Activated CD4-positive, alpha-beta T cell treated with anti-CD3 and anti-CD28 coated beads for 4 hours (primary cell): ENCODE measurements at regions not wholly inside any gene's neighbourhood (a gene's known extent, or its start where the extent isn't known, plus 50 kb on each side); places are given as distances from the start of the nearest gene placed in this dataset.
"Not testable (repeated sequence)": the region's sequence is repeated elsewhere in the genome, so short reads cannot be mapped to it uniquely, and the experiment has no call there.

Experiments
- DNase-seq, 2 donors: peaks; one replicate each; pipeline ENCODE4 v3.0.0-alpha.2; 2020

GRCh38 chr2:129354631-129355030, 624.8 kb upstream of the RAB6C start:
- no peak for DNase-seq

DNA sequence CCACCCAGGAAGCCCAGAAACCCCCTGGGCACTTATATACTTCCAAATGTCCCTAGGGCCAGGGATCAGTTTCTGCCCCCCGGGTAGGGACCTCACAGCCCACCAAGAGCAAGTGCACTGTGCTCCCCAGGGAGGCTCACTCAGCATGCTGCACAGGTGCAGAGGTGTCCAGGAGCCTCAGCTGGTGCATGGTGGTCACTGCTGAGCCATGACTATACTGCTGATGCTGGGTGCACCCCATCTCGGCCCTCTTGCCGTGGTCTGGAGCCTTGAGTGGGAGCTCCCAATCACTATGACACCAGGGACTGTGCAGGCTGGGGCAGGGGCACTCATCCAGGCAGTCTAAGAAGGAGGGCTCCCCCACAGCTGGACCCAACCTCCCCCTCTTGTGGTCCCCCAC, 617.8 kb upstream of the RAB6C start:
- DNase-seq: no peak

GRCh38 chr2:129366263-129366662, 613.2 kb upstream of the RAB6C start:
- no peak for DNase-seq

DNA sequence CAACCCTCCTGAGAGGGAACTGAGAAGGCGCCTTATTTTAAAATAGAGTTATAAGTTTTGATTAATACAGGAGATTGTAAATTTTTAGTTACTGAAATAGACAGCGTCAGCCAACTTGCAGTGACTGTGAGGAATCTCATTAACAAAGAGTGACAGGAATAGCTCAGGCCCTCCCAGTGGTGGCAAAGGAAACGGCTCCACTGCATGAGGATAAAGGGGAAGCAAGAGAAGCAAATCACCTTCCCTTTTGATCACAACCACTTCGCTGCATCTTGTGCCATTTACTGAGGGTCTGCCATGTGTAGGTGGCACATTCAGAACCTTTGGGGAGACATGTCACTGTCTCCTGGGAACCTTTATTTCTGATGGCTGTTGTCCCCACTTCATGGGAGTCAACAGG, 612.4 kb upstream of the RAB6C start:
- DNase-seq: no peak

DNA sequence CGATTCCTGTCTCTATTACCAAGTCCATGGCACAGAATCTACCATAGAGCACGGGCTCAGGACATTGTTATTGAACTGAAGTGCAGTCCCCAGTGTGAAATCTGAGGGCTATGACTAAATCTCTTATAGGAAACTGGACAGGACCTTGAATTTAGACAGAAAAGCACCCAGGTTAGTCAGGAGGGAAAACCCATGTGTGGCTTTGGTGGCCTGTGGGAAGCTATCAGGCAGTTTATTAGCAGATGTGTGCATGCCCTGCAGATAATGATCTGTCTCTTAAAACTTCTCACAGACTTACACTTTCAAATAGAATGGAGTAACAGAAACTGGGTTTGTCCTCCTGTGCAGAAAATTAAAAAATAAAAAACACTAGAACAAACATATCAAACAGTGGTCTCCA, 610.0 kb upstream of the RAB6C start:
- no peak for DNase-seq

- DNase-seq: no peak
These were observed 605.0 kb upstream of the RAB6C start for GRCh38 chr2:129374452-129374851.

GRCh38 chr2:129375632-129376425, 603.6 kb upstream of the RAB6C start:
- no peak for DNase-seq

- no peak for DNase-seq
These were observed 602.9 kb upstream of the RAB6C start for GRCh38 chr2:129376426-129377077.

DNA sequence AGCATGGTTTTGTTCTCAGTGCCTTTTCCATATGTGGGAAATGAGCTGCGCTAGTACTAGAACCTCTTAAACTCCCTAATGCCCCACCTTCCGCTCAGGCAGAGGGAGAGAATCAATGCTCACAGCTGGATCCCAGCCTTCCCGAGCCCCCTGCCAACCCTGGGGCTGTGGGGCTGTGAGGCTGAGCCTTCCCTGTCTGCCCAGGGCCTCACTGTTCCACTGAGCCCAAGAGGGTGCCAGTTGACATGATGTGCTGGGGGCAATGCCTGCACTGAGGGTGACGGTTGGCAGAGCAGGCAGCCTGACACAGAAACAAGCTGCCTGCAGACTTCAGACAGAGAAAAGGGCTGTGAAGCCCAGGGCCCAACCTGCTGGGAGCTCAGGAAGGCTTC, 602.4 kb upstream of the RAB6C start:
- no peak for DNase-seq

DNA sequence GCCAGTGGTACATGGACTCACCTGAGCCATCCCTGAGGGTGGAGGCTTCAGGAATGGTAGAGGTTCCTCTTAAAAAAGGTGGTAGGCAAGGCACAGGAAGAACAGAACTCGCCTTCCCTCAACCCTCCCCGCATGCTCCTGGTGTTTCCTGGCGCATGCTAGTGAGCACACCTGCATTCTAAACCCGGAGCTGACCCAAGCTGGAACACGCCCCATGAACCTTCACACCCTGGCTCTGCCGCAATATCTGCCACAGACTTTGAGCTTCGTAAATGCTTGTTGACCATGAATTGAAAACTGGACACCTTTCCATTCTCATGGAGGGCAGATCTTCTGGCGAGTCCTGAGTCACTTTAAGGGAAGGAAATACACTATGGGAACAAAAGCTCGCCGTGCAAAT, 601.3 kb upstream of the RAB6C start:
- DNase-seq: no peak

- no peak for DNase-seq
These were observed 600.1 kb upstream of the RAB6C start for GRCh38 chr2:129379411-129379810.

GRCh38 chr2:129381789-129382188, 597.7 kb upstream of the RAB6C start:
- DNase-seq: no peak

DNA sequence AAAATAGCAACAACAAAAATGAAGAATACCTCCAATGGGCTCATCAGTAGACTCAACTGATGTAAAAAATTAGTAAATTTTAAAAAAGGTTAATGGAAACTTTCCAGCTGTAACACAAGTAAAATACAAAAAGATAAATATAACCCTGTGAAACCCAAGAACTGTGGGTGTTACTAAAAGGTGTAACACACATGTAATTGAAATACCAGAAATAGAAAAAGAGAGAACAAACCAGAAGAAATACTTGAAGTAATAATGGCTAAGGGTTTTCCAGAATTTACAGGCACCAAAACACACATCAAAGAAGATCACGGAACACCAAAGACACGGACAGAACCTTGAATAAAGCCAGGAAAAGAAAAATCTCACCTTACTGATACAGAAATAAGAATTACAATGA, 590.6 kb upstream of the RAB6C start:
- no peak for DNase-seq

DNA sequence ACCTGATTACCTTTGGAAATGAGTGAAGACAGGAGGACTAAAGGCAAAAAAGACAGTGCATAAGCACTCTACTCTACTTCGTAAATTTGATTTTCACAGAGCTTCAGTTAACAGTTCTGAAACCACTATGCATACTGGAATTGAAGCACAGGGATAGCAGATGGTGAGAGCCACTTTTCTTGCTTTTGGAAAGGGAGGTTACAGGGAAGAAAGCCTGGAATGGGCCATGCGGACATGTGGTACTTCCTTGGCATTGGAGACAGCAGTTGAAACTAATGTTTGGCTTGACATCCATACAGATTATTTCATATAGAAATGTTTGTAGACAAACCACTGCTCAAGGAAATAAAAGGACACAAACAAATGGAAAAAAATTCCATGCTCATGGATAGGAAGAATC, 585.6 kb upstream of the RAB6C start:
- no peak for DNase-seq

DNA sequence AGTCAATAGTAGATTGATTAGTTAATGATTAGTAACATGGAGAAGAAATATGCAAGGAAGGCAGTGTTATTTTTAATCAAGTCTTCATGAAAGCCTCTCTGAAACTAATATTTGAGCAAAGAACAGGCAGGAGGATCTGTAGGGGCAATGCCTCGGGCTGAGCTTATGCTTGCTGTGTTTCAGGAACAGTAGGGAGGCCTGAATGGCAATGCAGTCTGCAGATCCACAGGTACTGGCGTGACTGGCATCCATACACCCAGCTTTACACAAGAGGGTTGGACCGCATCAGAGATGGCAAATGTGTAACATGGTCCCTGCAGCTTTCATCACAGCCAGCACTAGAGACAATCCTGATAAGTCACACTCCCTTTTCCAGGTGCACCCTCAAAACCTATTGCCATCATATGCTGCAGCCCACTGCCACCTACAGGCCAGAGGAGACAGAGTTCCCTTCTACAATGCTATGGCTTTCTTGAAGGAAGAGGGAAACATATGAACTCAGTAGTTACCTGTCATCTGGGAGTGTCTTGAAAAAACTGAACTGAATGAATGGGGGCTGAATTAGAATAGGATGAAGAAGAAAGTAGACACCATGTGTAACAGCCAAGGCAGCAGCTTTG, 582.4 kb upstream of the RAB6C start:
- DNase-seq: no peak

DNA sequence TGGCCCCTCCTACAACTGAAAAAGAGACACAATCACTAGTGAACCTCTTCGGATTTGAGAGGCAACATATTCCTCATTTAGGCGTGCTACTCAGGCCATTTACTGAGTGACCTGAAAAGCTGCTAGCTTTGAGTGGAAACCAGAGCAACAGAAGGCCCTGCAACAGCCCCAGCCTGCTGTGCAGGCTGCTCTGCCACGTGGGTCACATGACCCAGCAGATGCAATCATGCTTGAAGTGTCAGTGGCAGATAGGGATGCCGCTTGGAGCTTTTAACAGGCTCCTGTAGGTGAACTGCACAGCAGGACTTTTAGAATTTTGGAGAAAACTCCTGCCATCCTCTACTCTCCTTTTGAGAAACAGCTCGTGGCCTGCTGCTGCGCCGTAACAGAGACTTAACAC, 578.6 kb upstream of the RAB6C start:
- no peak for DNase-seq

GRCh38 chr2:129402076-129402475, 577.4 kb upstream of the RAB6C start:
- no peak for DNase-seq

- DNase-seq: no peak
These were observed 575.3 kb upstream of the RAB6C start for GRCh38 chr2:129404000-129404685.

- DNase-seq: no peak
These were observed 570.9 kb upstream of the RAB6C start for GRCh38 chr2:129408570-129408969.

DNA sequence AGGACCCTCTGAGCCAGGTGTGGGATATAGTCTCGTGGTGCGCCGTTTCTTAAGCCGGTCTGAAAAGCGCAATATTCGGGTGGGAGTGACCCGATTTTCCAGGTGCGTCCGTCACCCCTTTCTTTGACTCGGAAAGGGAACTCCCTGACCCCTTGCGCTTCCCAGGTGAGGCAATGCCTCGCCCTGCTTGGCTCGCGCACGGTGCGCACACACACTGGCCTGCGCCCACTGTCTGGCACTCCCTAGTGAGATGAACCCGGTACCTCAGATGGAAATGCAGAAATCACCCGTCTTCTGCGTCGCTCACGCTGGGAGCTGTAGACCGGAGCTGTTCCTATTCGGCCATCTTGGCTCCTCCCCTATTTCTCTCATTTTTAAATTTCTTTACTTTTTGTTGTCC, 562.4 kb upstream of the RAB6C start:
- not testable (repeated sequence) for DNase-seq

GRCh38 chr2:129422028-129422427, 557.4 kb upstream of the RAB6C start:
- DNase-seq: no peak

DNA sequence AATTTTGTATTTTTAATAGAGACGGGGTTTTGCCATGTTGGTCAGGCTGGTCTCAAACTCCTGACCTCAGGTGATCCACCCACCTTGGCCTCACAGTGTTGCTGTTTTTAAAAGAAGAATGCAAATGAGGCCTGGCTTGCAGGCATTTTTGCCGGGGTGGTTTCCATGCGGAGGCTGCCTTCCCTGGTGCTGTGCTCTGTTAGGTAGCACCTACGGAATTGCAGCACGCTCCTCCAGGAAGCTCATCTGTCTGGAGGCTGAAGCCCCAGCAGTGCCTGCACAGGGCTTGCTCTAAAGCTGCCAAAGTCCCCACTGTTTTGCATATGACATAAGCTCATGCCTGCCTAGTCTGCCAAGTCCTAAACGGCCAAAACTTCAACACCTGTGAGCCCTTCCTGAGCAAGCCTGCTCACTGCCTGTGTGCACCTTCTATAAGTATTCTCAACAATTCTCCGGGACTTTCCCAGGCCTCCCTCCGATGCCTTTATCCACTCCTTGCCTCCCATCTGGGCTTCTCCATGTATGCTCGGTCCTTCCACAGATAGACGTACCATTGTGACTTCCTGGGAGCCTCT, 551.3 kb upstream of the RAB6C start:
- DNase-seq: no peak

DNA sequence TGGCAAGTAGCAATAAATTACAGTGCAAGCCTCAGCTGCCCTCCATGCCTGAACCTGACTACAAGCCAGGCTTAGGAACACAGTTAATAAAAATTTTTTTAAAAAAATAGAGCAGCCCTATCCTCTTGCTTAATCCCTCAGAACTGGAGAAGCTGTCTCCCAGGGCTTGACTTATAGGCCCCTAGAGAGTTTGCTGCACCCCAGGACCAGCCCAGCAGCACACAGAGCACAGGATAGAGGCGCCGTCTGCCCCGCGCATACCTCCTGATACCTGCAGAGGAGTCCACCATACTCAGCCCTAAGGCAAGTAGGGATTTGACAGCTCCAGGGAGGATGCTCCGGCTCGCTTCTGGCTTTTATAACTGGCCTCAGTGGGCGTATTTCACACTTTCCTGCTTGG, 548.6 kb upstream of the RAB6C start:
- no peak for DNase-seq
